Astrocyte (in vitro differentiated cells and primary cell): ENCODE measurements at regions not wholly inside any gene's neighbourhood (a gene's known extent, or its start where the extent isn't known, plus 50 kb on each side); places are given as distances from the start of the nearest gene placed in this dataset.
"Not testable (repeated sequence)": the region's sequence is repeated elsewhere in the genome, so short reads cannot be mapped to it uniquely, and the experiment has no call there.

Experiments
- DNase-seq: peaks from one replicate; pipeline ENCODE4 v3.0.0-alpha.2; 2010; ENCODE audit warnings: low read depth
- FAIRE-seq: peaks from 2 replicates; lab custom pipeline; 2011; peaks lifted over from hg19 to GRCh38; lab: Jason Lieb, UNC
- H2AFZ ChIP-seq: 2 replicates; pipeline ENCODE4 v1.6.0; 2012; ENCODE audit warnings: low read depth, low read length, inconsistent platforms
- H3K27ac ChIP-seq: 2 replicates; pipeline ENCODE4 v1.5.1; 2011; ENCODE audit warnings: low read depth, low read length, inconsistent platforms
- H3K27me3 ChIP-seq: 2 replicates; pipeline ENCODE4 v1.6.0; 2011; ENCODE audit warnings: low read length, inconsistent platforms; ENCODE audit not compliant: insufficient read depth
- H3K36me3 ChIP-seq: 2 replicates; pipeline ENCODE4 v1.5.1; 2011; ENCODE audit warnings: low read length, inconsistent platforms; ENCODE audit not compliant: insufficient read depth
- H3K4me1 ChIP-seq: 2 replicates; pipeline ENCODE4 v1.5.1; 2011; ENCODE audit warnings: low read length, inconsistent platforms; ENCODE audit not compliant: insufficient read depth
- H3K4me2 ChIP-seq: 2 replicates; pipeline ENCODE4 v1.6.0; 2012; ENCODE audit warnings: low read length, inconsistent platforms
- H3K4me3 ChIP-seq: 2 replicates; pipeline ENCODE4 v1.5.1; 2011; ENCODE audit warnings: low read depth, mild to moderate bottlenecking, low read length, inconsistent platforms; ENCODE audit not compliant: insufficient read depth
- H3K79me2 ChIP-seq: 2 replicates; pipeline ENCODE4 v1.6.0; 2012; ENCODE audit warnings: mild to moderate bottlenecking, low read length, inconsistent platforms; ENCODE audit not compliant: insufficient read depth
- H3K9ac ChIP-seq: 2 replicates; pipeline ENCODE4 v1.6.0; 2012; ENCODE audit warnings: mild to moderate bottlenecking, low read length, inconsistent platforms
- H3K9me3 ChIP-seq: 2 replicates; pipeline ENCODE4 v1.5.1; 2012; ENCODE audit warnings: low read depth, mild to moderate bottlenecking, low read length, inconsistent platforms; ENCODE audit not compliant: insufficient read depth
- H4K20me1 ChIP-seq: 2 replicates; pipeline ENCODE4 v1.6.0; 2012; ENCODE audit warnings: low read length, inconsistent platforms; ENCODE audit not compliant: insufficient read depth
- H3K27ac Mint-ChIP-seq: one replicate; pipeline ENCODE4 v1.8.0; 2021; ENCODE audit warnings: mild to moderate bottlenecking, mixed read lengths; ENCODE audit not compliant: unreplicated experiment
- H3K27me3 Mint-ChIP-seq: one replicate; pipeline ENCODE4 v1.8.0; 2021; ENCODE audit warnings: low read depth, mixed read lengths; ENCODE audit not compliant: unreplicated experiment
- H3K36me3 Mint-ChIP-seq: one replicate; pipeline ENCODE4 v1.8.0; 2021; ENCODE audit warnings: low read depth, mixed read lengths; ENCODE audit not compliant: unreplicated experiment
- H3K4me1 Mint-ChIP-seq: one replicate; pipeline ENCODE4 v1.8.0; 2021; ENCODE audit warnings: low read depth, mixed read lengths; ENCODE audit not compliant: unreplicated experiment
- H3K4me3 Mint-ChIP-seq: one replicate; pipeline ENCODE4 v1.8.0; 2021; ENCODE audit warnings: mild to moderate bottlenecking, moderate library complexity, mixed read lengths; ENCODE audit not compliant: unreplicated experiment
- H3K9me3 Mint-ChIP-seq: one replicate; pipeline ENCODE4 v1.8.0; 2021; ENCODE audit warnings: mild to moderate bottlenecking, mixed read lengths; ENCODE audit not compliant: unreplicated experiment
- TF ChIP-seq, protein P1 (sequence below): IDR thresholded peaks from 2 replicates; pipeline ENCODE4 v1.5.1; 2011; ENCODE audit warnings: low read depth, mild to moderate bottlenecking, inconsistent platforms, low read length, moderate library complexity; ENCODE audit not compliant: insufficient read depth

GRCh38 chr17:45592433-45592923 lies 102.0 kb upstream of the PLEKHM1 start:
- not testable (repeated sequence) for H3K9me3 Mint-ChIP-seq, DNase-seq, H3K36me3 Mint-ChIP-seq, H3K9me3 ChIP-seq, H3K4me1 Mint-ChIP-seq, H3K4me3 Mint-ChIP-seq, H3K4me3 ChIP-seq, H3K4me1 ChIP-seq, H3K9ac ChIP-seq, H3K27me3 Mint-ChIP-seq, H3K4me2 ChIP-seq, H3K36me3 ChIP-seq, H3K27ac ChIP-seq, H3K27me3 ChIP-seq, H2AFZ ChIP-seq, H4K20me1 ChIP-seq, H3K79me2 ChIP-seq
- TF ChIP-seq, protein P1, sequence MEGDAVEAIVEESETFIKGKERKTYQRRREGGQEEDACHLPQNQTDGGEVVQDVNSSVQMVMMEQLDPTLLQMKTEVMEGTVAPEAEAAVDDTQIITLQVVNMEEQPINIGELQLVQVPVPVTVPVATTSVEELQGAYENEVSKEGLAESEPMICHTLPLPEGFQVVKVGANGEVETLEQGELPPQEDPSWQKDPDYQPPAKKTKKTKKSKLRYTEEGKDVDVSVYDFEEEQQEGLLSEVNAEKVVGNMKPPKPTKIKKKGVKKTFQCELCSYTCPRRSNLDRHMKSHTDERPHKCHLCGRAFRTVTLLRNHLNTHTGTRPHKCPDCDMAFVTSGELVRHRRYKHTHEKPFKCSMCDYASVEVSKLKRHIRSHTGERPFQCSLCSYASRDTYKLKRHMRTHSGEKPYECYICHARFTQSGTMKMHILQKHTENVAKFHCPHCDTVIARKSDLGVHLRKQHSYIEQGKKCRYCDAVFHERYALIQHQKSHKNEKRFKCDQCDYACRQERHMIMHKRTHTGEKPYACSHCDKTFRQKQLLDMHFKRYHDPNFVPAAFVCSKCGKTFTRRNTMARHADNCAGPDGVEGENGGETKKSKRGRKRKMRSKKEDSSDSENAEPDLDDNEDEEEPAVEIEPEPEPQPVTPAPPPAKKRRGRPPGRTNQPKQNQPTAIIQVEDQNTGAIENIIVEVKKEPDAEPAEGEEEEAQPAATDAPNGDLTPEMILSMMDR = peak; percentile 52
- peak; percentile 78 for FAIRE-seq
- peak overlapping the region; percentile 71 for H3K27ac Mint-ChIP-seq

DNA sequence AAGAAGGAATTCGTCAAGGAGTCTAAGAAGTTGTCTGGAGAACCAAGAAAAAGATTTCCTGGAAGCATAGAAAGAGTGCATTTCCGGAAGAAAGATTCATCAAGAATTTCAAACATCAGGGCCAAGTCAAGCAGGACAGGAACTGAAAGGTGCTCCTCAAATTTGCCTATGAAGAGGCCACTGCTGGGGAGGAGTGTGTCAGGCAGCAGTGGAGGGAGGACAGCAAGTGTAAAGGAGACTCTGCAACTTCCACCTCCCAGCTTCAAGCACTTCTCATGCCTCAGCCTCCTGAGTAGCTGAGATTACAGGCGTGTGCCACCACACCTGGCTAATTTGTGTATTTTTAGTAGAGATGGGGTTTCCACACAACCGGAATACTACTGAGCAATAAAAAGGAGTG lies 105.8 kb upstream of the PLEKHM1 start:
- not testable (repeated sequence) for FAIRE-seq, H3K4me3 Mint-ChIP-seq, H3K27me3 Mint-ChIP-seq, H3K27ac ChIP-seq, DNase-seq, H3K4me3 ChIP-seq, H3K36me3 Mint-ChIP-seq, H3K27me3 ChIP-seq, H3K79me2 ChIP-seq, H2AFZ ChIP-seq, H3K9me3 ChIP-seq, H3K36me3 ChIP-seq, H3K4me1 Mint-ChIP-seq, H3K4me1 ChIP-seq, H4K20me1 ChIP-seq, H3K9ac ChIP-seq, H3K4me2 ChIP-seq, H3K27ac Mint-ChIP-seq, H3K9me3 Mint-ChIP-seq

GRCh38 chr17:45600052-45601012 lies 109.8 kb upstream of the PLEKHM1 start:
- H3K79me2 ChIP-seq, H3K4me3 ChIP-seq, DNase-seq, H3K27ac Mint-ChIP-seq, H3K27me3 Mint-ChIP-seq, H3K36me3 ChIP-seq, H3K9ac ChIP-seq, H3K9me3 Mint-ChIP-seq, H3K27me3 ChIP-seq, H3K27ac ChIP-seq, H2AFZ ChIP-seq, H3K36me3 Mint-ChIP-seq, H3K4me1 ChIP-seq, H3K4me1 Mint-ChIP-seq, H4K20me1 ChIP-seq, H3K9me3 ChIP-seq, FAIRE-seq, H3K4me2 ChIP-seq, H3K4me3 Mint-ChIP-seq: not testable (repeated sequence)

DNA sequence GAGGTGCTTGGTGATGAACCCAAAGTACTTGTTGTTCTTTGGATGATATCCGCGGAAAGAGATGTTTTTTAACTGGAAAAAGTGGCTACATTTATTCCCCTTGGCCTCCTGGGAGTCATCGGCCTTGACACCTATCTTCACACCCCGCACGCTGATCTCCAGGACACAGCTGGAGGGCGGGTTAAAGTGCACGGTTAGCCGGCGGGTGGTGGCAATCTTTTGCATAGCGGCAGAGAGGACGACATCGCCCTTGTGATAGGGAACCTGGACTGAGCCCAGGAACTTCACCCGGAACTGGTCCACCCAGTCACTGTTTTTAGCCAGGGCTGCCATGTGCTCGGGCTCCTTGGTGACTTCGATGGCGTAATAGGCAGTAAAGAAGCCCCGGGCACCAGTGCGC lies 110.5 kb upstream of the PLEKHM1 start:
- H3K4me1 ChIP-seq, H3K4me1 Mint-ChIP-seq, H3K27ac ChIP-seq, H3K9ac ChIP-seq, H3K36me3 ChIP-seq, H3K9me3 ChIP-seq, H3K36me3 Mint-ChIP-seq, H3K79me2 ChIP-seq, H3K4me3 ChIP-seq, H3K4me2 ChIP-seq, H2AFZ ChIP-seq, DNase-seq, H4K20me1 ChIP-seq, FAIRE-seq, H3K27me3 Mint-ChIP-seq, H3K27ac Mint-ChIP-seq, H3K4me3 Mint-ChIP-seq, H3K9me3 Mint-ChIP-seq, H3K27me3 ChIP-seq: not testable (repeated sequence)

DNA sequence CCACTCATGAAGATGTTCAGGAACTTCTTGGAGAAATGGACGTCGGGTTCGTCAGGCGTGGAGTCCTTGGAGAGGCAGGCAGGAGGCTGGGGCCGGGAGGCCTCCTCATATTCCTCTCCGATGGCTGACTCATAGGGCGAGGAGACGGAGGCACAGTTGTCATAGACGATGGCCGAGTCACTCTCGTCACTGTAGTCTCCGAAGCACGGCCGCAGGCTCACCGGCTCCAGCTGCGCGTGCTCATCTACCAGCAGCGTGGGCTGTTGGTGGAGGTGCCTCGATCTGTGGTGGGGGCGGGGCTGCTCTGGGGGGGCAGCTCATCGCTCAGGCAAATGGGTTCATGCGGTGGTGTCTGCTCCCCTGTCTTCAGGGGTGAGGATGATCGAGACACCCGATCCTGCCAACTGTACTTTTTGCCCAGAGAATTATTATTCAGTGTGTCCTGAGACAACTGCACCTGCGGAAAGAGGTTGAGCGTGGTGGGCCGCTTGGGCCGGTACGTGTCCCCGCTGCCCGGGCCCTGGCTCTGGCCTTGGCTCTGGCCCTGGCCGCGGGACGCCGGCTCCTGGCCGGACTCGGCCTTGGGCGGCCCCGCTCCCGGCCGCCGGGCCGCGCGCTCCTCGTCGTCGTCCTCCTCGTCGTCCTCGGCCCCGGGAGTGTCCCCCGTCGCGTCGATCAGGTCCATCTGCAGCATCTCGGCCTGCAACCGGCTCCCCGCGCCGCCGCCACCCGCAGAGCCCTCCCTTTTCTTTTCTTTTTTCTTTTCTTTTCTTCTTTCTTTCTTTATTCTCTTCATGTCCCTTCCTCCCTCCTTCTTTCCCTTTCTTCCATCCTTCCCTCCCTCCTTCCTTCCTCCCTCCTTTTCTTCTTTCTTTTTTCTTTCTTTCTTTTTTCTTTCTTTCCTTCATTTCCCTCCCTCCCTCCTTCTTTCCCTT lies 111.4 kb upstream of the PLEKHM1 start:
- not testable (repeated sequence) for H3K27me3 ChIP-seq, H2AFZ ChIP-seq, H3K4me3 ChIP-seq, H3K36me3 Mint-ChIP-seq, H3K9me3 Mint-ChIP-seq, H3K9ac ChIP-seq, H3K27me3 Mint-ChIP-seq, H3K4me1 Mint-ChIP-seq, FAIRE-seq, H3K27ac ChIP-seq, H4K20me1 ChIP-seq, H3K9me3 ChIP-seq, H3K4me3 Mint-ChIP-seq, H3K4me1 ChIP-seq, H3K36me3 ChIP-seq, DNase-seq, H3K79me2 ChIP-seq, H3K27ac Mint-ChIP-seq, H3K4me2 ChIP-seq
